ENCODE measurements at regions not wholly inside any gene's neighbourhood (a gene's known extent, or its start where the extent isn't known, plus 50 kb on each side); places are given as distances from the start of the nearest gene placed in this dataset.

GRCh38 chr3:10744098-10744465 is 71.9 kb upstream of the SLC6A11 start:
- no peak for TF ChIP-seq CTCF (IDR thresholded peaks at IDR 0.05)
- TF ChIP-seq POLR2A (IDR thresholded peaks at IDR 0.05): no peak

All from testis (tissue), 2 donors.